SK-N-SH treated with all-trans-retinoic acid at 6 μM for 48 hours (cell line): ENCODE measurements at regions not wholly inside any gene's neighbourhood (a gene's known extent, or its start where the extent isn't known, plus 50 kb on each side); places are given as distances from the start of the nearest gene placed in this dataset.

Experiments
- ATAC-seq: fragments of 200-7000 bp; cut with Tn5 transposase; 3 replicates; pipeline ENCODE4 v1.9.1; 2020; ENCODE audit warnings: mild to moderate bottlenecking, moderate library complexity
- ARNTL ChIP-seq: fragments of 450-650 bp; formaldehyde crosslinking; IDR thresholded peaks from 2 replicates; pipeline ENCODE4 v1.5.0; 2020; ENCODE audit warnings: low read depth, mild to moderate bottlenecking, moderate library complexity, borderline replicate concordance
- BACH2 ChIP-seq: fragments of 250-450 bp; sonication (Bioruptor Pico); IDR thresholded peaks from 2 replicates; pipeline ENCODE4 v1.9.0; 2021; ENCODE audit warnings: mild to moderate bottlenecking, borderline replicate concordance
- CSRNP3 ChIP-seq: fragments of 250-450 bp; sonication (Bioruptor Pico); IDR thresholded peaks from 2 replicates; pipeline ENCODE4 v1.5.1; 2021; ENCODE audit warnings: mild to moderate bottlenecking, moderate library complexity
- ESRRG ChIP-seq: fragments of 250-450 bp; sonication (Bioruptor Pico); IDR thresholded peaks from 2 replicates; pipeline ENCODE4 v1.6.1; 2021; ENCODE audit warnings: mild to moderate bottlenecking
- GLIS3 ChIP-seq: fragments of 250-450 bp; sonication (Bioruptor Pico); IDR thresholded peaks from 2 replicates; pipeline ENCODE4 v1.5.0; 2020; ENCODE audit warnings: mild to moderate bottlenecking, moderate library complexity
- ISL1 ChIP-seq: fragments of 250-450 bp; sonication (Bioruptor Pico); IDR thresholded peaks from 2 replicates; pipeline ENCODE4 v2.1.2; 2022; ENCODE audit warnings: mild to moderate bottlenecking, moderate library complexity
- PATZ1 ChIP-seq: fragments of 250-450 bp; sonication (Bioruptor Pico); IDR thresholded peaks from 2 replicates; pipeline ENCODE4 v1.8.0; 2020; ENCODE audit warnings: mild to moderate bottlenecking, moderate library complexity, borderline replicate concordance
- PPARA ChIP-seq: fragments of 250-450 bp; sonication (Bioruptor Pico); IDR thresholded peaks from 2 replicates; pipeline ENCODE4 v1.5.0; 2020; ENCODE audit warnings: mild to moderate bottlenecking, borderline replicate concordance
- SNAI2 ChIP-seq: fragments of 250-450 bp; sonication (Bioruptor Pico); IDR thresholded peaks from 2 replicates; pipeline ENCODE4 v1.5.0; 2020; ENCODE audit warnings: mild to moderate bottlenecking, moderate library complexity
- TCF4 ChIP-seq: fragments of 250-450 bp; sonication (Bioruptor Pico); IDR thresholded peaks from 2 replicates; pipeline ENCODE4 v1.8.0; 2021; ENCODE audit warnings: mild to moderate bottlenecking, moderate library complexity, borderline replicate concordance
- ZC3H10 ChIP-seq: fragments of 250-450 bp; sonication (Bioruptor Pico); IDR thresholded peaks from 2 replicates; pipeline ENCODE4 v1.5.1; 2021; ENCODE audit warnings: mild to moderate bottlenecking, moderate library complexity
- ZFP3 ChIP-seq: fragments of 250-450 bp; sonication (Bioruptor Pico); IDR thresholded peaks from 2 replicates; pipeline ENCODE4 v1.5.0; 2020; ENCODE audit warnings: mild to moderate bottlenecking, moderate library complexity
- ZNF565 ChIP-seq: fragments of 450-650 bp; formaldehyde crosslinking; conservative IDR thresholded peaks from 2 replicates; pipeline ENCODE4 v1.5.0; 2020; ENCODE audit warnings: low read depth, mild to moderate bottlenecking, moderate library complexity
- ZNF70 ChIP-seq: fragments of 450-650 bp; formaldehyde crosslinking; IDR thresholded peaks from 2 replicates; pipeline ENCODE4 v1.5.0; 2020; ENCODE audit warnings: mild to moderate bottlenecking, moderate library complexity
- ZNF8 ChIP-seq: fragments of 450-650 bp; formaldehyde crosslinking; IDR thresholded peaks from 2 replicates; pipeline ENCODE4 v1.5.0; 2020; ENCODE audit warnings: mild to moderate bottlenecking, moderate library complexity
- TF ChIP-seq, protein P1 (sequence below): fragments of 250-450 bp; sonication (Bioruptor Pico); IDR thresholded peaks from 2 replicates; pipeline ENCODE4 v1.5.1; 2020; ENCODE audit warnings: low read depth, mild to moderate bottlenecking, moderate library complexity
- TF ChIP-seq, protein P2 (sequence below): fragments of 250-450 bp; sonication (Bioruptor Pico); IDR thresholded peaks from 2 replicates; pipeline ENCODE4 v1.8.0; 2021; ENCODE audit warnings: low read depth, mild to moderate bottlenecking, moderate library complexity, borderline replicate concordance

DNA sequence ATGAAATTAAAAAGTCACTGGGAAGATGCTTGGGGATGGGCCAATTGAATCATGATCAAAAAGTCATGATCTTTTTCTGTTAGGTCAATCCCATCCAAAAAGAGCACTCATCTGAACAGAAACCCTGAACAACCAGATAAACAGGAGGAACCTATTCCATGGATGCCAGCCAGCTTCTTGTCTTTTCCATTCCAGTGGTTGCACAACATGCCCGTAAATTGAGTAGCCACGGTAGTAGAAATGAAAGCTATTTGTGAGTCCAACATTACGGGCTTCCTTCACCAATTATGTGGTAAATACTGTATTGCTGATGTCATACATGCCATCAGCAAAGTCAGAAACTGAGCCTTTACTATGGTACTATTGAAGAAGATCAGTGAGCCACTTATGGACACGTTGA is 982.4 kb upstream of the HS3ST1 start (continued):
- TF ChIP-seq CSRNP3 (CRISPR knock-in tag) (no peak), ESRRG (CRISPR knock-in tag) (no peak), ARNTL (no peak), BACH2 (no peak), ZNF70 (CRISPR knock-in tag) (no peak), PPARA (CRISPR knock-in tag) (no peak), ZC3H10 (CRISPR knock-in tag) (no peak), TCF4 (CRISPR knock-in tag) (no peak), ZNF8 (CRISPR knock-in tag) (no peak), ZNF565 (CRISPR knock-in tag) (no peak), SNAI2 (CRISPR knock-in tag) (no peak), GLIS3 (CRISPR knock-in tag) (no peak)
- TF ChIP-seq, protein P1, sequence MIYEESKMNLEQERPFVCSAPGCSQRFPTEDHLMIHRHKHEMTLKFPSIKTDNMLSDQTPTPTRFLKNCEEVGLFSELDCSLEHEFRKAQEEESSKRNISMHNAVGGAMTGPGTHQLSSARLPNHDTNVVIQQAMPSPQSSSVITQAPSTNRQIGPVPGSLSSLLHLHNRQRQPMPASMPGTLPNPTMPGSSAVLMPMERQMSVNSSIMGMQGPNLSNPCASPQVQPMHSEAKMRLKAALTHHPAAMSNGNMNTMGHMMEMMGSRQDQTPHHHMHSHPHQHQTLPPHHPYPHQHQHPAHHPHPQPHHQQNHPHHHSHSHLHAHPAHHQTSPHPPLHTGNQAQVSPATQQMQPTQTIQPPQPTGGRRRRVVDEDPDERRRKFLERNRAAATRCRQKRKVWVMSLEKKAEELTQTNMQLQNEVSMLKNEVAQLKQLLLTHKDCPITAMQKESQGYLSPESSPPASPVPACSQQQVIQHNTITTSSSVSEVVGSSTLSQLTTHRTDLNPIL (CRISPR knock-in tag) = no peak

- TF ChIP-seq, protein P1 (CRISPR knock-in tag) = no peak
- no peak for TF ChIP-seq ZNF70 (CRISPR knock-in tag)
- TF ChIP-seq ESRRG (CRISPR knock-in tag) = no peak
- TF ChIP-seq, protein P2, sequence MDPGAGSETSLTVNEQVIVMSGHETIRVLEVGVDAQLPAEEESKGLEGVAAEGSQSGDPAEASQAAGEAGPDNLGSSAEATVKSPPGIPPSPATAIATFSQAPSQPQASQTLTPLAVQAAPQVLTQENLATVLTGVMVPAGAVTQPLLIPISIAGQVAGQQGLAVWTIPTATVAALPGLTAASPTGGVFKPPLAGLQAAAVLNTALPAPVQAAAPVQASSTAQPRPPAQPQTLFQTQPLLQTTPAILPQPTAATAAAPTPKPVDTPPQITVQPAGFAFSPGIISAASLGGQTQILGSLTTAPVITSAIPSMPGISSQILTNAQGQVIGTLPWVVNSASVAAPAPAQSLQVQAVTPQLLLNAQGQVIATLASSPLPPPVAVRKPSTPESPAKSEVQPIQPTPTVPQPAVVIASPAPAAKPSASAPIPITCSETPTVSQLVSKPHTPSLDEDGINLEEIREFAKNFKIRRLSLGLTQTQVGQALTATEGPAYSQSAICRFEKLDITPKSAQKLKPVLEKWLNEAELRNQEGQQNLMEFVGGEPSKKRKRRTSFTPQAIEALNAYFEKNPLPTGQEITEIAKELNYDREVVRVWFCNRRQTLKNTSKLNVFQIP = no peak
- no peak for TF ChIP-seq PATZ1 (CRISPR knock-in tag)
- TF ChIP-seq ZC3H10 (CRISPR knock-in tag) = no peak
- no peak for TF ChIP-seq ARNTL
- TF ChIP-seq PPARA (CRISPR knock-in tag) = no peak
- ATAC-seq = no peak
These were observed 981.0 kb upstream of the HS3ST1 start for GRCh38 chr4:12409507-12410190.

GRCh38 chr4:12408364-12408763 is 979.7 kb upstream of the HS3ST1 start:
- TF ChIP-seq, protein P2 = no peak
- TF ChIP-seq BACH2 (no peak), PATZ1 (CRISPR knock-in tag) (no peak), ISL1 (CRISPR knock-in tag) (no peak), ZFP3 (no peak), GLIS3 (CRISPR knock-in tag) (no peak)
- no peak for ATAC-seq
